Ishikawa (cell line): ENCODE measurements at regions not wholly inside any gene's neighbourhood (a gene's known extent, or its start where the extent isn't known, plus 50 kb on each side); places are given as distances from the start of the nearest gene placed in this dataset.

Experiments
- CEBPB ChIP-seq: IDR thresholded peaks from 2 replicates; pipeline ENCODE4 v1.6.1; 2012
- EGR1 ChIP-seq: IDR thresholded peaks from 2 replicates; pipeline ENCODE4 v1.6.1; 2012
- EP300 ChIP-seq: IDR thresholded peaks from 2 replicates; pipeline ENCODE4 v1.6.1; 2012; ENCODE audit warnings: borderline replicate concordance
- RAD21 ChIP-seq: IDR thresholded peaks from 2 replicates; pipeline ENCODE4 v1.6.1; 2012; ENCODE audit warnings: low read depth
- TEAD4 ChIP-seq: IDR thresholded peaks from 2 replicates; pipeline ENCODE4 v1.6.1; 2012
- YY1 ChIP-seq: IDR thresholded peaks from 2 replicates; pipeline ENCODE4 v1.6.1; 2012; ENCODE audit warnings: low read depth
- TF ChIP-seq, protein P1 (sequence below): IDR thresholded peaks from 2 replicates; pipeline ENCODE4 v1.6.1; 2012; ENCODE audit warnings: low read depth, mild to moderate bottlenecking

GRCh38 chr3:104263477-104263876 lies 1103.2 kb upstream of the ALCAM start:
- TF ChIP-seq TEAD4 (no peak), RAD21 (no peak), EGR1 (no peak), YY1 (no peak), EP300 (no peak), CEBPB (no peak)
- TF ChIP-seq, protein P1, sequence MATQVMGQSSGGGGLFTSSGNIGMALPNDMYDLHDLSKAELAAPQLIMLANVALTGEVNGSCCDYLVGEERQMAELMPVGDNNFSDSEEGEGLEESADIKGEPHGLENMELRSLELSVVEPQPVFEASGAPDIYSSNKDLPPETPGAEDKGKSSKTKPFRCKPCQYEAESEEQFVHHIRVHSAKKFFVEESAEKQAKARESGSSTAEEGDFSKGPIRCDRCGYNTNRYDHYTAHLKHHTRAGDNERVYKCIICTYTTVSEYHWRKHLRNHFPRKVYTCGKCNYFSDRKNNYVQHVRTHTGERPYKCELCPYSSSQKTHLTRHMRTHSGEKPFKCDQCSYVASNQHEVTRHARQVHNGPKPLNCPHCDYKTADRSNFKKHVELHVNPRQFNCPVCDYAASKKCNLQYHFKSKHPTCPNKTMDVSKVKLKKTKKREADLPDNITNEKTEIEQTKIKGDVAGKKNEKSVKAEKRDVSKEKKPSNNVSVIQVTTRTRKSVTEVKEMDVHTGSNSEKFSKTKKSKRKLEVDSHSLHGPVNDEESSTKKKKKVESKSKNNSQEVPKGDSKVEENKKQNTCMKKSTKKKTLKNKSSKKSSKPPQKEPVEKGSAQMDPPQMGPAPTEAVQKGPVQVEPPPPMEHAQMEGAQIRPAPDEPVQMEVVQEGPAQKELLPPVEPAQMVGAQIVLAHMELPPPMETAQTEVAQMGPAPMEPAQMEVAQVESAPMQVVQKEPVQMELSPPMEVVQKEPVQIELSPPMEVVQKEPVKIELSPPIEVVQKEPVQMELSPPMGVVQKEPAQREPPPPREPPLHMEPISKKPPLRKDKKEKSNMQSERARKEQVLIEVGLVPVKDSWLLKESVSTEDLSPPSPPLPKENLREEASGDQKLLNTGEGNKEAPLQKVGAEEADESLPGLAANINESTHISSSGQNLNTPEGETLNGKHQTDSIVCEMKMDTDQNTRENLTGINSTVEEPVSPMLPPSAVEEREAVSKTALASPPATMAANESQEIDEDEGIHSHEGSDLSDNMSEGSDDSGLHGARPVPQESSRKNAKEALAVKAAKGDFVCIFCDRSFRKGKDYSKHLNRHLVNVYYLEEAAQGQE = no peak
